ENCODE measurements at regions not wholly inside any gene's neighbourhood (a gene's known extent, or its start where the extent isn't known, plus 50 kb on each side); places are given as distances from the start of the nearest gene placed in this dataset.

DNA sequence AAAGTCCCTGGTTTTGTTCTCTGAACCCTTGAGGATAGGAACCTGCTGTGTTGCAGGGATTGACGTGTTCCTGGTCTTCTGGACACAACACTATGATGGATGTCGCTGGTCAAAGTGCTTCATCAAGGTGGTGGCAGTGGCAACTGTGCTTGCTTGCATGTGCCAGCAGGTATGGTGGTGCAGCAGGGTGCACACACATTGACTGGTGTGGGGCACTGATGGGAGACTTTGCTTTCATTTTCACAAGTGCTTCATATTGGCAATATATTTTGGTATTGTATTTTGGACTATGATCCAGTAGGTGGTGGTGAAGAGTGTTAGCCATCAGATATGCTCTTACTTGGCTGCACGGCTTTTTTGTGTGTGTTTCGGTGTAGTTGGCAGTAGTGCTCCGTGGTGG lies 479.8 kb upstream of the CTNND2 start:
- no peak for ATAC-seq
- intact Hi-C loops (cut with DNase I) = no loop called here
- DNase-seq = no peak

- intact Hi-C loops (cut with DNase I) = no loop called here
- DNase-seq (no peak), ATAC-seq (no peak)
These were observed 463.7 kb upstream of the CTNND2 start for GRCh38 chr5:12367973-12368372.

DNA sequence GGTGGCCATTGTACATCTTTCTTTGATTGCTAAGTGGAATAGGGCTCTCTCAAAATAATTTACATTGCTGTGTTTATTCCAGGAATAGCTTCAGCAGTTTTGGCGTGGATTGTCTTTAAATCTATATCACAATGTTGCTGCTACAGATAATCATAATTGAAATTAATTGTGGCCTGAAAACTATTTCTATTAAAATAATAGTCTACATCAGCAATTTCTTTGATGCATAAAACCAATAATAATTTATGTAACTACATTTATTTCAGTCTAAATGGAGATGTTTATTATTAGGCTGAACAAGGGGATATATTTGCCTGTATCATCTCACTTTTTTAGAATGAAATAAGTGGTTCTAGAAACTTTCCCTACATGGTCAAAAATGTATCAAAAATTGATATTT lies 456.0 kb upstream of the CTNND2 start:
- intact Hi-C loops (cut with DNase I) = no loop called here
- no peak for DNase-seq
- no peak for ATAC-seq

GRCh38 chr5:12358371-12359090 lies 454.3 kb upstream of the CTNND2 start:
- ATAC-seq (no peak), DNase-seq (no peak)
- intact Hi-C loops (cut with DNase I) = no loop called here

DNA sequence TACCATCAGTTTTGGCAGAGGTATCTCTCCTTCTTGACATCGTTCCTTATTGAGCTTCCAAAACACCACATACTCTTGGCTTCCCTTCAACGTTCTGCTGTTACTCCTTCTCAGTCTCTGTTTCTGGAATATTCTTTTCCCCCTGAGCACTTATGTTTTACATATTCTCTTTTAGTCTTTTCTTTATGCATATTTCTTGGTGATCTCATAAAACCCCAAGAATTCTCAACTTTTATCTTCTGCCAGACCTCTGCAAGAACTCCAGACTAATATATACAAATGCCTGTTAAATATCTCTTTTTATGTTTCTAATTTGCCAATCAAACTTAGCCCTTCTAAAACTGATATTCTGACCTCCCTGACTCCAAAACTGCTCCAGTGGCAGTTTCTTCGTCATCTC lies 453.4 kb upstream of the CTNND2 start:
- ATAC-seq (no peak), DNase-seq (no peak)
- intact Hi-C loops (cut with DNase I) = no loop called here

- no peak for ATAC-seq
- DNase-seq = no peak
- intact Hi-C loops (cut with DNase I) = no loop called here
These were observed 450.4 kb upstream of the CTNND2 start for GRCh38 chr5:12354686-12355085.

DNA sequence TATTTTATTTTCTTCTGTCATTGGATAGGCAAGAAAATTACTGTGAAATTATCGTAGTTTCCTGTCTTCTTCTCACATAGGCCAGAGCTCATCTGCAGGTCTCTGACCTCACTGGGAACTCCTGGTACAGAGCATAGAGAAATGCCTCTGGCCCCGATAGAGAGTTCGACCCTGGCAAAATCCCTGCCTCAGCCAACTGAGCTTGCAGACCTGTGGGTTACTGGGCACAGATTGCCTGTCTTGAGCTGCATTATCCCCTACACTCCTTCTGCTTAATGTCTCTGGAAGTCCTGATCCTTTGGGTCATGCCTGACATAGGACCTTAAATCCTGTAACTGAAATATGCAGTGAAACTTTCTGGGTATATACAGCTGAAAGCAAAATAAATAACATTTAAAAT lies 439.3 kb upstream of the CTNND2 start:
- intact Hi-C loops (cut with DNase I) = no loop called here
- no peak for DNase-seq
- ATAC-seq = no peak

DNA sequence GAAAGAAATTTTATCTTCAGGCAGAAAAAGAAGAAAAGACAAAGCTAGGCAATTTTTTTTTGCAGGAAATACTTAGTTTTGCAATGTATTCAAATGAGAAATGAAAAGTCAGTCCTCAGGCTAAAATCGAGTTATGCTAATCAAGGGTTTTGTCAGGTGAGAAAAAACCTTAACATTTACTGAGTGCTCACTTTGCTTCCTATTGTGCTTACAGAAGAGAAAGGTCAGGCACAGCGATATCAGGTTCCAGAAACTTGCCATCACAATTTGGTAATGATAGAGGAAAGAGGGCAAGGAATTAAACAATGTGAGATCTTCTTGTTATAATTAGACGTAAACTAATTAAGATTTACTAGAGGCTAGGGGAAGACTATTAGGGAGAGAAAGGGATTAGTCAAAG lies 431.7 kb upstream of the CTNND2 start:
- ATAC-seq (no peak), DNase-seq (no peak)
- intact Hi-C loops (cut with DNase I) = no loop called here

- DNase-seq (no peak), ATAC-seq (no peak)
- intact Hi-C loops (cut with DNase I) = no loop called here
These were observed 428.2 kb upstream of the CTNND2 start for GRCh38 chr5:12332480-12332879.

DNA sequence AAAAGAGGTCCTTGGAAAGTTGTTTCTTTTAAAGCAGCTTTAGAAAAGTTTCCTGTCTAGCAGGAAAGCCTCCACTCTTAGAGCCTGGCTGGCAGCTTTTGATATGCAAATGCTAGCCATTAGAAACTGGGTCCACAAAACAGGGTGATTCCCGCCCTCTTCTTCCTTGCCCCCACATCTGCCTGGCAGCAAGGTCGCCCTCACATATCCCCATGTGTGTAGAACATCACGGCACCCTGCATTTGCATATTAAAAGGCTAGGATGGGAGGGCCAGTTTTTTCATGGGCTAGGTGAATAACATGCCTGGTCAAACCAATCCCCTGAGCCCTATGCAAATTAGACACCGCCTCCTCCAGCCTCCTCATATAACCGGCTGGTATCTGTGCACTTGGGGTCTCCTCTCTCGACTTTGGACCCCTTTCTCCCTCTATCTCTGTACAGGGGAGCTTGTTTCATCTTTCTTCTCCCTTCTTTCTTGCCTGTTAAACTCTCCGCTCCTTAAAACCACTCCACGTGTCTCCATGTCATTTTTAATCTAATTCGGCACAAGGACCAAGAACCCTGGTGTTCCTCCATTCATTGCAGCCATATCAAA lies 426.8 kb upstream of the CTNND2 start:
- intact Hi-C loops (cut with DNase I) = no loop called here
- ATAC-seq = no peak
- no peak for DNase-seq

GRCh38 chr5:12330381-12330780 lies 426.1 kb upstream of the CTNND2 start:
- intact Hi-C loops (cut with DNase I) = no loop called here
- DNase-seq = no peak
- ATAC-seq = no peak

GRCh38 chr5:12323637-12324229 lies 419.5 kb upstream of the CTNND2 start:
- no peak for DNase-seq
- intact Hi-C loops (cut with DNase I) = no loop called here

DNA sequence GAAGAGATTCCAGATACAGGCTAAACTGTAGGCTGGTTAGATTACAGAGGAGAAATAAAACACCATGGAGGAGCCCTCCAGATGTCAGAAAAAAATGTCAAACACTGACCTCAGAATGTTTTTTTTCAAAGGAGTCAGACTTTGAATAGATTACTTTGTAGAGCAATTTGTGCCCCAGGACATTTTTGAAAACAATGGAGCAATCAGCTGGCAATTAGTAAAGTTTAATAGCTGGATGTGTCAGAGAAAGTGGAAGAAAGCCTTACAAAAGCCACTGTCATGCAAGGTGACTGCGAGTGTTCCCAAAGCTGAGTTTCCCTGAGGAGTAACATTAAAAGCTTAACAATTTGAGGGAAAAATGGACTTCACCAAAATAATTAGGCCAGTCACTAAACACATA lies 417.8 kb upstream of the CTNND2 start:
- no peak for ATAC-seq
- intact Hi-C loops (cut with DNase I) = no loop called here
- DNase-seq = no peak

More at GRCh38 chr5:12323637-12324229, 419.5 kb upstream of the CTNND2 start:
- no peak for ATAC-seq

DNA sequence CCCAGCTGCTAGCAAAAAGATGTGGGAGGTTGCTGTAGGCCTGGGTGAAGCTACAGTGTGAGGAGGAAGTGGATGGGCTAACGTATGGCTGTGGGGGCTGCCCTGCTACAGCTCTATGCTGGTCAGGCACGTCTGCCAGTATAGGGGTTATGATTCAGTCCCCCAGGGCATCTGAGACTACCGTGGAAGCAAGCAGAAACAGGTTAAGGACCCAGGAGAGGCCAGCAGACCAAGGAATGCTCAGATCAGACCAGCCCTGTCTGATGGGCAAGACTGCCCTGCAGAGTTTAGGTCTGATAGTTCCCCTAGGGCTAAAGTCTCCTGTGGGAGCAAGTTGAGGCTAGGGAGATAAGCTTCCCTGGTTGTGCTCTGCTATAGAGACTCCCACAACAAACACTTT lies 416.1 kb upstream of the CTNND2 start:
- DNase-seq (no peak), ATAC-seq (no peak)
- intact Hi-C loops (cut with DNase I) = no loop called here

- intact Hi-C loops (cut with DNase I) = no loop called here
- ATAC-seq (no peak), DNase-seq (no peak)
These were observed 412.6 kb upstream of the CTNND2 start for GRCh38 chr5:12316812-12317211.

- intact Hi-C loops (cut with DNase I) = no loop called here
- DNase-seq = no peak
- no peak for ATAC-seq
These were observed 411.2 kb upstream of the CTNND2 start for GRCh38 chr5:12315461-12315860.

DNA sequence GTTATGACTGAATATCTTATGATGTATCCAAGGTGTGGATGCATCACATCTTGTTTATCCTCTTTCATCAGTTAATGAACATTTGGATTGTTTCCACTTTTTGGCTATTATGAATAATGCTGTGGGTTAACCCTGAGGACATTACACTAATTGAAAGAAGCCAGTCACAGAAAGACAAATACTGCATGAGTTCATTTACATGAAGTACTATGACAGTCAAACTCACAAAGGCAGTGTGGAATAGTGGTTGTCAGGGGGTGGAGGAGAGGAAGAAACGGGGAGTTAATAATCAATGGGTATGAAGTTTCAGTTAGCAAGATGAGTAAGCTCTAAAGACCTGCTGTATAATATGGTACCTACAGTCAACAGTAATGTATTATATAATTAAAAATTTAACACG lies 409.4 kb upstream of the CTNND2 start:
- no peak for DNase-seq
- intact Hi-C loops (cut with DNase I) = no loop called here
- ATAC-seq = no peak

GRCh38 chr5:12312343-12312742 lies 408.1 kb upstream of the CTNND2 start:
- DNase-seq = no peak
- no peak for ATAC-seq
- intact Hi-C loops (cut with DNase I) = no loop called here

GRCh38 chr5:12294151-12294550 lies 389.9 kb upstream of the CTNND2 start:
- no peak for ATAC-seq
- intact Hi-C loops (cut with DNase I) = no loop called here
- DNase-seq = no peak

- intact Hi-C loops (cut with DNase I) = no loop called here
- DNase-seq = no peak
These were observed 388.5 kb upstream of the CTNND2 start for GRCh38 chr5:12292610-12293204.

DNA sequence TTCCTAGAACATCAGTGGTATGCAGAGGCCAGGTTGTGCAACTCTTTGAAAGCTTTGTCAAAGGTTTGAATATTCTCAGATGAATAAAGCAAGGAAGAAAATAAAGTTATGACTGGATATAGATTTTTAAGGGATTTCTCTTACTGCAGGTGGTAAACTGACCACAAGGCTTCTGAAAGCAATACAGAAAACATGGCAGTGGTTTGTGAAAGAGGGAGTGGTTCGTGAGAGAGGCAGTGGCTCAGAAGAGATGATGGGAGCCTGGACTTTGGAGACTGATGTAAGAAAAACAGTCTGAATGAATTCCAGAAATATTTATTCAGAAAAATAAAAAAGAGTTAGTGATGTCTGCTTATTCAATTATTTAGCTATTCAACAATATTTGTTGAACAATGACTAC lies 380.4 kb upstream of the CTNND2 start:
- intact Hi-C loops (cut with DNase I) = no loop called here
- ATAC-seq = no peak
- DNase-seq = no peak

More at GRCh38 chr5:12292610-12293204, 388.5 kb upstream of the CTNND2 start:
- ATAC-seq = no peak
